Smooth muscle cell (in vitro differentiated cells): ENCODE measurements at regions not wholly inside any gene's neighbourhood (a gene's known extent, or its start where the extent isn't known, plus 50 kb on each side); places are given as distances from the start of the nearest gene placed in this dataset.

ENCODE experiments used
- DNase-seq: peaks from one replicate; lab custom pipeline; 2025; ENCODE audit not compliant: unreplicated experiment; lab: John Stamatoyannopoulos, UW
- H2AFZ ChIP-seq: fragments of 200-600 bp; sonication (generic); 2 replicates; pipeline ENCODE4 v1.6.0; 2016; ENCODE audit warnings: antibody characterized with exemption, low read depth, mild to moderate bottlenecking
- H3F3A ChIP-seq: fragments of 200-600 bp; sonication (generic); 2 replicates; pipeline ENCODE4 v1.6.0; 2017; ENCODE audit warnings: antibody characterized with exemption, low read depth
- H3K27ac ChIP-seq: fragments of 200-600 bp; sonication (generic); 2 replicates; pipeline ENCODE4 v1.5.1; 2016; ENCODE audit warnings: low read depth, mild to moderate bottlenecking
- H3K27me3 ChIP-seq: fragments of 200-600 bp; sonication (generic); 2 replicates; pipeline ENCODE4 v1.6.1; 2016; ENCODE audit warnings: low read depth, mild to moderate bottlenecking
- H3K36me3 ChIP-seq: fragments of 200-600 bp; sonication (generic); 2 replicates; pipeline ENCODE4 v1.5.1; 2016; ENCODE audit warnings: low read depth
- H3K4me1 ChIP-seq: fragments of 200-600 bp; sonication (generic); 2 replicates; pipeline ENCODE4 v1.5.1; 2016; ENCODE audit warnings: low read depth
- H3K4me2 ChIP-seq: fragments of 200-600 bp; sonication (generic); 2 replicates; pipeline ENCODE4 v1.6.0; 2016; ENCODE audit warnings: mild to moderate bottlenecking
- H3K4me3 ChIP-seq: fragments of 200-600 bp; sonication (generic); 2 replicates; pipeline ENCODE4 v1.5.1; 2016; ENCODE audit warnings: mild to moderate bottlenecking
- H3K79me2 ChIP-seq: fragments of 200-600 bp; sonication (generic); 2 replicates; pipeline ENCODE4 v1.6.0; 2016; ENCODE audit warnings: low read depth, mild to moderate bottlenecking
- H3K9ac ChIP-seq: fragments of 200-600 bp; sonication (generic); 2 replicates; pipeline ENCODE4 v1.6.0; 2016; ENCODE audit warnings: low read depth
- H3K9me3 ChIP-seq: fragments of 200-600 bp; sonication (generic); replicated peaks from 2 replicates; pipeline ENCODE4 v1.5.1; 2016; ENCODE audit warnings: low read depth
- H4K20me1 ChIP-seq: fragments of 200-600 bp; sonication (generic); 2 replicates; pipeline ENCODE4 v1.6.0; 2016; ENCODE audit warnings: low read depth
- WGBS: methylation state at CpG from one replicate; pipeline ENCODE4 v1.1.7; 2016; ENCODE audit warnings: low lambda C conversion rate; 5-methylcytosine and 5-hydroxymethylcytosine counted together
- TF ChIP-seq, protein P1 (sequence below): fragments of 200-600 bp; sonication (generic); IDR thresholded peaks from 2 replicates; pipeline ENCODE4 v1.5.1; 2017; ENCODE audit warnings: borderline replicate concordance, mild to moderate bottlenecking, antibody characterized with exemption; ENCODE audit not compliant: insufficient read depth, poor library complexity, severe bottlenecking

DNA sequence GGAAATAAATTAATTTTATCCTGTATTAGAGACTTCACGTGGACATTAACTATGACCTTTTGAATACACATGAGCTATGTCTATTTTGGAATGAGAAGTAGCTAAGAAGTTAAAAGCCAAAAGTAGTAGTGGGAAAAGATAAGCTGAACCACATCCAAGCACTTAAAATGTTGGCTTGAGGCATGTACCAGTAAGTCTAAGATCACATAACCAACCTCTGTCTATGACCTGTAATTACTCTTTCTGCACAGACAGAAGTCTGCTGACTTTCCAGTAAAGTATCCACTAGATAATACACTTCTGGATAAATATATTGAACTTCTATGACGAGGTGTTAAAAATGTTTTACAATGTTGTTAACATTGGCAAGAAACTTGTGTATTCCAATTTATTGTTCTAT, 68.7 kb downstream of the LIG4 start:
- no peak overlapping the region for H2AFZ ChIP-seq
- TF ChIP-seq, protein P1, sequence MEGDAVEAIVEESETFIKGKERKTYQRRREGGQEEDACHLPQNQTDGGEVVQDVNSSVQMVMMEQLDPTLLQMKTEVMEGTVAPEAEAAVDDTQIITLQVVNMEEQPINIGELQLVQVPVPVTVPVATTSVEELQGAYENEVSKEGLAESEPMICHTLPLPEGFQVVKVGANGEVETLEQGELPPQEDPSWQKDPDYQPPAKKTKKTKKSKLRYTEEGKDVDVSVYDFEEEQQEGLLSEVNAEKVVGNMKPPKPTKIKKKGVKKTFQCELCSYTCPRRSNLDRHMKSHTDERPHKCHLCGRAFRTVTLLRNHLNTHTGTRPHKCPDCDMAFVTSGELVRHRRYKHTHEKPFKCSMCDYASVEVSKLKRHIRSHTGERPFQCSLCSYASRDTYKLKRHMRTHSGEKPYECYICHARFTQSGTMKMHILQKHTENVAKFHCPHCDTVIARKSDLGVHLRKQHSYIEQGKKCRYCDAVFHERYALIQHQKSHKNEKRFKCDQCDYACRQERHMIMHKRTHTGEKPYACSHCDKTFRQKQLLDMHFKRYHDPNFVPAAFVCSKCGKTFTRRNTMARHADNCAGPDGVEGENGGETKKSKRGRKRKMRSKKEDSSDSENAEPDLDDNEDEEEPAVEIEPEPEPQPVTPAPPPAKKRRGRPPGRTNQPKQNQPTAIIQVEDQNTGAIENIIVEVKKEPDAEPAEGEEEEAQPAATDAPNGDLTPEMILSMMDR: no peak
- no peaks in the 10 kb centered on the region for H4K20me1 ChIP-seq
- no peaks in the 10 kb centered on the region for H3K9me3 ChIP-seq
- H3K27me3 ChIP-seq: no peaks in the 10 kb centered on the region
- H3F3A ChIP-seq: no peaks in the 10 kb centered on the region
- H3K36me3 ChIP-seq: no peaks in the 10 kb centered on the region
- no peak overlapping the region for H3K4me2 ChIP-seq
- 55% methylated on average over 2 of the region's 2 CpGs for WGBS
- no peaks in the 10 kb centered on the region for H3K4me1 ChIP-seq
- H3K4me3 ChIP-seq: no peak overlapping the region
- H3K79me2 ChIP-seq: no peaks in the 10 kb centered on the region
- H3K27ac ChIP-seq: no peak overlapping the region
- no peak for DNase-seq
- no peak overlapping the region for H3K9ac ChIP-seq

DNA sequence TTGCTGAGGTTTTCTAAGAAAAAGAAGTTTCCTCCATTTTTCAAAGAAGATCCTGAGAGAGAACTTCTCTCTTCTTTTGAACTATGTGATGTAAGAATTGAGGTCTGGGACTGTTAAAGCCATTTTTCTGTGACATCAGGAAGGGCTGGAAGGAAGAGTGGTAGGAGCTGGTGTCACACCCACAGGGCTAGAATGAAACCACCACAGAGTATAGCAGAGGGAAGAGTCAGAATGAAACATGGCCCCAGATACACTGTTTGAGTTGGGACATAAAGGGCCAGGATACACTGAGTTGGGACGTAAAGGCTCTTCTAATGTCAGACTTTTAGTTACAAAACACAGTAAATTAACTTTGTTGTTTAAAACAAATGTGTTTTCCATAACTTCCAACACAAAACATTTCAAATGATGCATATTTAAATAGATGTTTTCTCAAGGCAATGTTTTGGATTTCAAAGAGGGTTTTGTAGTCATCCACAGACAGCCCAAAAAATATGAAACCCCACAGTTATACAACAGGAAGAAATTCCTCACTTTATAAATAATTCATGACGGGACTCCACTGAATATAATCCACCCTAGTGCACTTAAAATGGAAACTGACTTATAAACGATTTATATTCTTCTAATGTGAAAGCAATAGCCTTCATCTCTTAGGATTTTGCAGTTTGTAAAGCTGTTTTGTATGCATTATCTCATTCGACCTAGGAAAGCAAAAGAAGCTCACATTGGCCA, 72.5 kb downstream of the LIG4 start:
- H3K4me1 ChIP-seq: no peaks in the 10 kb centered on the region
- no peak overlapping the region for H3K27ac ChIP-seq
- DNase-seq: no peak
- H3K9ac ChIP-seq: no peak overlapping the region
- no peaks in the 10 kb centered on the region for H3F3A ChIP-seq
- no peaks in the 10 kb centered on the region for H3K27me3 ChIP-seq
- H3K4me2 ChIP-seq: no peak overlapping the region
- H3K9me3 ChIP-seq: no peaks in the 10 kb centered on the region
- H2AFZ ChIP-seq: no peak overlapping the region
- TF ChIP-seq, protein P1: no peak
- no peaks in the 10 kb centered on the region for H4K20me1 ChIP-seq
- H3K79me2 ChIP-seq: no peaks in the 10 kb centered on the region
- H3K4me3 ChIP-seq: no peak overlapping the region
- 73% methylated on average over 4 of the region's 4 CpGs for WGBS
- no peaks in the 10 kb centered on the region for H3K36me3 ChIP-seq

DNA sequence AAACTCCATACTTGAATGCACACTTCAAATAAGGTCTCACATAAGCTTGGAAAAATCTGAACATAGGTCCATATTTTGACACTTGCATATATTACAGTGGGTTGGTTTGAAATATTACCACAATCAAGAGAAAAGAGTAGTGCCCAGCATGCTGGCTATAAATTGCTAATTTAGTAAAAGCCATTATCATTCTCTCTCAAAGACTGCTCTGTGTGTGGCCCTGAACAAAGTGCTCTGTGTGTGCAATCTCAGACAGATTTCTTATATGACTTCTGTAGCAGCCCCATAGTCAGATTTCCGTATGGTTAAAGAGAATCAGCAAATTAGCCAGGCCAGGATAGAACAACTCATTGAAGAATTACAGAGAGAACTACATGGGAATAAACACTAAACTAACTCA, 78.2 kb downstream of the LIG4 start:
- DNase-seq: no peak
- H3F3A ChIP-seq: no peaks in the 10 kb centered on the region
- H3K27me3 ChIP-seq: no peaks in the 10 kb centered on the region
- 96% methylated on average over 1 of the region's 1 CpG for WGBS
- H3K4me3 ChIP-seq: no peak overlapping the region
- H3K4me2 ChIP-seq: no peak overlapping the region
- no peaks in the 10 kb centered on the region for H3K9me3 ChIP-seq
- no peaks in the 10 kb centered on the region for H3K4me1 ChIP-seq
- TF ChIP-seq, protein P1: no peak
- no peaks in the 10 kb centered on the region for H3K36me3 ChIP-seq
- no peak overlapping the region for H3K9ac ChIP-seq
- H3K27ac ChIP-seq: no peak overlapping the region
- no peaks in the 10 kb centered on the region for H4K20me1 ChIP-seq
- no peak overlapping the region for H2AFZ ChIP-seq
- H3K79me2 ChIP-seq: no peaks in the 10 kb centered on the region

GRCh38 chr13:108127406-108127805, 87.9 kb downstream of the LIG4 start:
- TF ChIP-seq, protein P1: no peak
- no peaks in the 10 kb centered on the region for H3K9me3 ChIP-seq
- no peak overlapping the region for H3K4me2 ChIP-seq
- H3K4me1 ChIP-seq: no peaks in the 10 kb centered on the region
- no peaks in the 10 kb centered on the region for H3F3A ChIP-seq
- no peak for DNase-seq
- H3K27ac ChIP-seq: no peak overlapping the region
- no peak overlapping the region for H3K9ac ChIP-seq
- H3K4me3 ChIP-seq: no peak overlapping the region
- H3K27me3 ChIP-seq: no peaks in the 10 kb centered on the region
- no peaks in the 10 kb centered on the region for H4K20me1 ChIP-seq
- no peaks in the 10 kb centered on the region for H3K36me3 ChIP-seq
- H2AFZ ChIP-seq: no peak overlapping the region
- H3K79me2 ChIP-seq: no peaks in the 10 kb centered on the region
